DMS53 treated with DMSO at 0.1 percent for 48 hours (cell line): ENCODE measurements at regions not wholly inside any gene's neighbourhood (a gene's known extent, or its start where the extent isn't known, plus 50 kb on each side); places are given as distances from the start of the nearest gene placed in this dataset.
A peak's percentile ranks its signal among the peaks of the same experiment; 100 is the strongest.

Experiments
- DNase-seq: peaks from one replicate; lab custom pipeline; 2025; ENCODE audit not compliant: unreplicated experiment; lab: John Stamatoyannopoulos, UW

GRCh38 chr2:144607891-144608521 lies 88.1 kb upstream of the ZEB2 start:
- no peak for DNase-seq

- DNase-seq, result no peak
These were observed 87.2 kb upstream of the ZEB2 start for GRCh38 chr2:144607099-144607498.

GRCh38 chr2:144606466-144607095 lies 86.7 kb upstream of the ZEB2 start:
- DNase-seq, result no peak

GRCh38 chr2:144605231-144605840 lies 85.4 kb upstream of the ZEB2 start:
- no peak for DNase-seq

GRCh38 chr2:144603334-144603733 lies 83.4 kb upstream of the ZEB2 start:
- no peak for DNase-seq

- DNase-seq, result no peak
These were observed 79.0 kb upstream of the ZEB2 start for GRCh38 chr2:144598906-144599305.

- no peak for DNase-seq
These were observed 78.1 kb upstream of the ZEB2 start for GRCh38 chr2:144597894-144598593.

- no peak for DNase-seq
These were observed 77.5 kb upstream of the ZEB2 start for GRCh38 chr2:144597388-144597787.

GRCh38 chr2:144596073-144596871 lies 76.4 kb upstream of the ZEB2 start:
- DNase-seq, result peak; percentile 20

- DNase-seq, result no peak
These were observed 75.8 kb upstream of the ZEB2 start for GRCh38 chr2:144595686-144596072.

GRCh38 chr2:144595279-144595678 lies 75.4 kb upstream of the ZEB2 start:
- no peak for DNase-seq

- DNase-seq, result no peak
These were observed 73.9 kb upstream of the ZEB2 start for GRCh38 chr2:144593803-144594202.

GRCh38 chr2:144592500-144593256 lies 72.8 kb upstream of the ZEB2 start:
- no peak for DNase-seq

GRCh38 chr2:144587306-144587705 lies 67.4 kb upstream of the ZEB2 start:
- no peak for DNase-seq

GRCh38 chr2:144586476-144586875 lies 66.6 kb upstream of the ZEB2 start:
- DNase-seq, result no peak

GRCh38 chr2:144583741-144584453 lies 64.0 kb upstream of the ZEB2 start:
- DNase-seq, result no peak

- no peak for DNase-seq
These were observed 63.4 kb upstream of the ZEB2 start for GRCh38 chr2:144583381-144583729.

- no peak for DNase-seq
These were observed 62.9 kb upstream of the ZEB2 start for GRCh38 chr2:144582651-144583380.

- DNase-seq, result no peak
These were observed 60.7 kb upstream of the ZEB2 start for GRCh38 chr2:144580521-144581161.
